Fibroblast of lung (primary cell): ENCODE measurements at regions not wholly inside any gene's neighbourhood (a gene's known extent, or its start where the extent isn't known, plus 50 kb on each side); places are given as distances from the start of the nearest gene placed in this dataset.

Experiments used
- DNase-seq, 2 donors: peaks; one replicate each; pipeline versions ENCODE4 v3.0.0 to v3.0.0-alpha.2; 2010; ENCODE audit warnings: low read depth in 2 of 2
- H2AFZ ChIP-seq: 2 replicates; pipeline ENCODE4 v1.5.1; 2012; ENCODE audit warnings: low read length, control low read depth, inconsistent platforms
- H3K27ac ChIP-seq: 2 replicates; pipeline ENCODE4 v1.5.1; 2011; ENCODE audit warnings: low read length, control low read depth; ENCODE audit not compliant: insufficient read depth
- H3K27me3 ChIP-seq: 2 replicates; pipeline ENCODE4 v1.5.1; 2011; ENCODE audit warnings: mild to moderate bottlenecking, low read length; ENCODE audit not compliant: control insufficient read depth, insufficient read depth
- H3K36me3 ChIP-seq: 2 replicates; pipeline ENCODE4 v1.5.1; 2011; ENCODE audit warnings: low read length; ENCODE audit not compliant: control insufficient read depth, insufficient read depth
- H3K4me1 ChIP-seq: 2 replicates; pipeline ENCODE4 v1.5.1; 2011; ENCODE audit warnings: low read length; ENCODE audit not compliant: control insufficient read depth, insufficient read depth; ENCODE audit errors: extremely low read depth
- H3K4me2 ChIP-seq: 2 replicates; pipeline ENCODE4 v1.5.1; 2011; ENCODE audit warnings: low read length, control low read depth; ENCODE audit not compliant: insufficient read depth; ENCODE audit errors: extremely low read depth
- H3K4me3 ChIP-seq, 4 experiments: fragments of 200-600 bp in 1 of 4; sonication (generic) in 1 of 4; replicated peaks in 1 of 4; 2 replicates each; pipeline ENCODE4 v1.5.1; 2011 to 2016; ENCODE audit warnings: low read length in 4 of 4, low read depth in 3 of 4, mild to moderate bottlenecking in 3 of 4, control low read depth in 2 of 4, inconsistent platforms in 1 of 4, mixed read lengths in 1 of 4; ENCODE audit not compliant: insufficient read depth in 1 of 4; ENCODE audit errors: control extremely low read depth in 1 of 4
- H3K79me2 ChIP-seq: 2 replicates; pipeline ENCODE4 v1.5.1; 2012; ENCODE audit warnings: mild to moderate bottlenecking, low read length, inconsistent platforms; ENCODE audit not compliant: control insufficient read depth, insufficient read depth
- H3K9ac ChIP-seq: 2 replicates; pipeline ENCODE4 v1.5.1; 2011; ENCODE audit warnings: mild to moderate bottlenecking, low read length, control low read depth; ENCODE audit not compliant: insufficient read depth
- H3K9me3 ChIP-seq: 2 replicates; pipeline ENCODE4 v1.5.1; 2012; ENCODE audit warnings: low read depth, low read length; ENCODE audit not compliant: control insufficient read depth, insufficient read depth
- H4K20me1 ChIP-seq: 2 replicates; pipeline ENCODE4 v1.5.1; 2011; ENCODE audit warnings: low read length; ENCODE audit not compliant: control insufficient read depth, insufficient read depth; ENCODE audit errors: extremely low read depth
- CTCF ChIP-seq, 2 donors: IDR thresholded peaks in 1 of 2; conservative IDR thresholded peaks in 1 of 2; 1 replicate in 1 of 2; 2 replicates in 1 of 2; pipeline ENCODE4 v1.5.1; 2011 to 2012; ENCODE audit warnings: low read length in 2 of 2, control low read depth in 1 of 2, inconsistent platforms in 1 of 2, low read depth in 1 of 2, mild to moderate bottlenecking in 1 of 2
- EZH2 ChIP-seq: IDR thresholded peaks from 2 replicates; pipeline ENCODE4 v1.5.1; 2012; ENCODE audit warnings: low read length, control low read depth, mild to moderate bottlenecking; ENCODE audit errors: missing control alignments

GRCh38 chr1:244106837-244107493 lies 55.9 kb downstream of the ZBTB18 start:
- no peak overlapping the region for H3K9ac ChIP-seq
- no peak overlapping the region for H3K27ac ChIP-seq
- H3K4me3 ChIP-seq = no peak overlapping the region
- no peaks in the 10 kb centered on the region for H3K36me3 ChIP-seq
- H3K4me2 ChIP-seq = no peak overlapping the region
- no peaks in the 10 kb centered on the region for H3K79me2 ChIP-seq
- H3K27me3 ChIP-seq = no peaks in the 10 kb centered on the region
- no peaks in the 10 kb centered on the region for H4K20me1 ChIP-seq
- H2AFZ ChIP-seq = no peak overlapping the region
- no peak for TF ChIP-seq CTCF (conservative IDR thresholded peaks at IDR 0.05 in 1 of 2, IDR thresholded peaks at IDR 0.05 in 1 of 2; ENCODE audit: low read depth in 1 of 2, low read length in 2 of 2)
- peaks cover 2% of the 10 kb centered on the region for H3K4me1 ChIP-seq
- DNase-seq = peak in 1 of 2 donors; percentile 5
- H3K9me3 ChIP-seq = no peaks in the 10 kb centered on the region

GRCh38 chr1:244111027-244111426 lies 59.9 kb downstream of the ZBTB18 start:
- H3K9ac ChIP-seq = no peak overlapping the region

DNA sequence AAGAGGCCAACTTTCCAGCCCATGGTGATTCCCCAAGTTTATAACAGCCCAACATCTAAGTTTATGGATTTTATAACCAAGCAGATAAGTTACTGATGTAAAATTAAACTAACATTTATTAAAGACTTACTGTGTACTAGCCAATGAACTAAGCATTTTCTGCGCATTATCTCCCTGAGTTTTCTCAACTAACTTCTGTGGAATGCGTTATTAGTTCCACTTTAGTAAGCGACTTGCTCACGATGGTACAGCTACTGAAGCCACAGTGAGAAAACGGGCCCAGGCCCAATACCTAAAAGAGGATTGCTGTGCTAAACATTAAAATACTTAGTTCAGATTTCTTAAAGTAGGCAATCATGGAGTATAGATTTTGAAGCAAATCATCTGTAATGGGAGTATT lies 61.0 kb downstream of the ZBTB18 start:
- TF ChIP-seq EZH2 (no peak), CTCF (conservative IDR thresholded peaks at IDR 0.05 in 1 of 2, IDR thresholded peaks at IDR 0.05 in 1 of 2; ENCODE audit: low read depth in 1 of 2, low read length in 2 of 2) (no peak)
- Histone ChIP-seq H3K9ac (no peak overlapping the region), H3K36me3 (no peaks in the 10 kb centered on the region), H3K4me3 (no peak overlapping the region), H3K27ac (no peak overlapping the region), H4K20me1 (no peaks in the 10 kb centered on the region), H3K9me3 (no peaks in the 10 kb centered on the region), H3K4me2 (no peak overlapping the region), H3K79me2 (no peaks in the 10 kb centered on the region), H2AFZ (no peak overlapping the region), H3K27me3 (no peaks in the 10 kb centered on the region), H3K4me1 (peaks cover 3% of the 10 kb centered on the region)
- peak in 1 of 2 donors; percentile 74 for DNase-seq

More at GRCh38 chr1:244111027-244111426, 59.9 kb downstream of the ZBTB18 start:
- H3K4me2 ChIP-seq = no peak overlapping the region
- no peaks in the 10 kb centered on the region for H3K27me3 ChIP-seq
- H3K4me3 ChIP-seq = no peak overlapping the region
- H4K20me1 ChIP-seq = no peaks in the 10 kb centered on the region
- no peak for TF ChIP-seq EZH2
- no peak for TF ChIP-seq CTCF (conservative IDR thresholded peaks at IDR 0.05 in 1 of 2, IDR thresholded peaks at IDR 0.05 in 1 of 2; ENCODE audit: low read depth in 1 of 2, low read length in 2 of 2)
- H3K79me2 ChIP-seq = no peaks in the 10 kb centered on the region
- H2AFZ ChIP-seq = no peak overlapping the region
- H3K36me3 ChIP-seq = no peaks in the 10 kb centered on the region
- DNase-seq = no peak
- no peaks in the 10 kb centered on the region for H3K9me3 ChIP-seq
- no peak overlapping the region for H3K27ac ChIP-seq
- H3K4me1 ChIP-seq = peaks cover 3% of the 10 kb centered on the region
